Right lobe of liver (tissue), 4 donors: ENCODE measurements at regions not wholly inside any gene's neighbourhood (a gene's known extent, or its start where the extent isn't known, plus 50 kb on each side); places are given as distances from the start of the nearest gene placed in this dataset.

Experiments used
- POLR2A ChIP-seq: fragments of 450-650 bp; IDR thresholded peaks from one replicate; pipeline ENCODE4 v1.6.1; 2017; ENCODE audit warnings: antibody characterized with exemption, mild to moderate bottlenecking
- TF ChIP-seq, protein P1 (sequence below), 4 donors: fragments of 200-600 bp in 3 of 4; fragments of 450-650 bp in 1 of 4; IDR thresholded peaks; one replicate each; pipeline versions ENCODE4 v1.5.1 to v1.8.0; 2016 to 2022; ENCODE audit warnings: antibody characterized with exemption in 4 of 4, mild to moderate bottlenecking in 2 of 4
- donor health status: DM: no; HTN: no; CAD: no.
- donor health status: DM: no; HTN: no; CAD: no.
- donor health status: DM: no; HTN: yes; CAD: no.

DNA sequence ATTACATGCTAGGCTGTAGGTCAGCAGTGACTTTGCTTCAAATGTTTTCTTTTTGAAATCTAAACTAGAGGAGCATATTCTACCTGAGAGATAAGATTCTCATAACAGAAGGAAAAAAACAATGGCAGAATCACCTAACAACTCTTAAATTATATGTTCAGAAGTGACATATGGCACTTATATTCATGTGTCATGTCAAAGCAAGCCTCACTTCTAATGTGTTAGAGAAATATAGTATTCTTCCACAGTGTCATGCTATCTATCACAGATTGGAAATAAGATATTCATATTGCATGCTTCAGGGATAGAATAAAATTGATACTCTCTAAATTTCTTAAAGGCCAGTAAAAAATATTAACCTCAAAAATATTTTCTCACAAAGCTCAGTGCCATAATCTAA lies 874.6 kb upstream of the PRMT6 start:
- TF ChIP-seq, protein P1, sequence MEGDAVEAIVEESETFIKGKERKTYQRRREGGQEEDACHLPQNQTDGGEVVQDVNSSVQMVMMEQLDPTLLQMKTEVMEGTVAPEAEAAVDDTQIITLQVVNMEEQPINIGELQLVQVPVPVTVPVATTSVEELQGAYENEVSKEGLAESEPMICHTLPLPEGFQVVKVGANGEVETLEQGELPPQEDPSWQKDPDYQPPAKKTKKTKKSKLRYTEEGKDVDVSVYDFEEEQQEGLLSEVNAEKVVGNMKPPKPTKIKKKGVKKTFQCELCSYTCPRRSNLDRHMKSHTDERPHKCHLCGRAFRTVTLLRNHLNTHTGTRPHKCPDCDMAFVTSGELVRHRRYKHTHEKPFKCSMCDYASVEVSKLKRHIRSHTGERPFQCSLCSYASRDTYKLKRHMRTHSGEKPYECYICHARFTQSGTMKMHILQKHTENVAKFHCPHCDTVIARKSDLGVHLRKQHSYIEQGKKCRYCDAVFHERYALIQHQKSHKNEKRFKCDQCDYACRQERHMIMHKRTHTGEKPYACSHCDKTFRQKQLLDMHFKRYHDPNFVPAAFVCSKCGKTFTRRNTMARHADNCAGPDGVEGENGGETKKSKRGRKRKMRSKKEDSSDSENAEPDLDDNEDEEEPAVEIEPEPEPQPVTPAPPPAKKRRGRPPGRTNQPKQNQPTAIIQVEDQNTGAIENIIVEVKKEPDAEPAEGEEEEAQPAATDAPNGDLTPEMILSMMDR (IDR thresholded peaks at IDR 0.05), result no peak
- no peak for TF ChIP-seq POLR2A
